ENCODE measurements at regions not wholly inside any gene's neighbourhood (a gene's known extent, or its start where the extent isn't known, plus 50 kb on each side); places are given as distances from the start of the nearest gene placed in this dataset.
A peak's percentile ranks its signal among the peaks of the same experiment; 100 is the strongest.

DNA sequence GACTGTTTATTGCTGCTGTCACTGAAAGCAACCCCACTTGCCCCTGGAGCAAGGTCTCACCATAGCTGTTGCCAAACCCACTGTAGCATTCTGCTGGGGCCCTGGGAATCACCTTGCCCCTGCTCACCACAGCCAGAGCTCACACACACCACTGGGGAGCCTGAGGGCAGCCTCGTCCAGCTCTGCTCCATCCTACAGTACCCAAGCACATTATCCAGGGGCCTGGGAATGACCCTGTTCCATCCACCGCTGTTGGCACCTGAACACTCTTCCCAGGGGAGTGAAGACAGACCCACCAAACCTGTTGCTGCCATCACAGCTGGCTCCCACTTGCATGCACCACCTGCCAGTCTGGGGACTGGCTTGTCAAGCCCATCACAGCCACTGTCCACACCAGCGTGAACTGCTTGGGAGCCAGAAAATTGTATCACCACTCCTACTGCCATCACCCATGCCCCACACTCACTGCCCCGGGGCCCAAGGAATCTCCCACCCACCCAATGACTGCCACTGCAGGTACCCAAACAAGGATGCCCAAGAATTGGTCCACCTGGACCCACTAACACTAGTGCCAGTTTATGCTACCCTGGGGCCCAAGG lies 811.3 kb downstream of the KLHL13 start:
- peaks cover 0 to 5% of the 10 kb centered on the region in 2 donors for H3K9me3 ChIP-seq (ENCODE audit: control insufficient read depth in 2 of 2, insufficient read depth in 1 of 2, low read depth in 1 of 2, low read length in 1 of 2)
- H3K27ac ChIP-seq (ENCODE audit: low read depth in 1 of 3, low read length in 2 of 3) = no peak overlapping the region
- no peak for FAIRE-seq
- no peaks in the 10 kb centered on the region for H3K27me3 ChIP-seq (ENCODE audit: control insufficient read depth in 3 of 3, insufficient read depth in 3 of 3, low read length in 3 of 3)
- H3K36me3 ChIP-seq (ENCODE audit: control insufficient read depth in 3 of 3, insufficient read depth in 2 of 3, low read depth in 1 of 3, low read length in 3 of 3) = no peaks in the 10 kb centered on the region
- WGBS, 3 donors = 82 to 88% (median 84%) methylated on average over 4 of the region's 4 CpGs
- H3K4me1 ChIP-seq (ENCODE audit: control insufficient read depth in 3 of 3, insufficient read depth in 2 of 3, low read depth in 1 of 3, low read length in 2 of 3) = no peaks in the 10 kb centered on the region
- no peak for DNase-seq
- H3K4me3 ChIP-seq (ENCODE audit: low read depth in 1 of 3, low read length in 3 of 3) = no peak overlapping the region

DNA sequence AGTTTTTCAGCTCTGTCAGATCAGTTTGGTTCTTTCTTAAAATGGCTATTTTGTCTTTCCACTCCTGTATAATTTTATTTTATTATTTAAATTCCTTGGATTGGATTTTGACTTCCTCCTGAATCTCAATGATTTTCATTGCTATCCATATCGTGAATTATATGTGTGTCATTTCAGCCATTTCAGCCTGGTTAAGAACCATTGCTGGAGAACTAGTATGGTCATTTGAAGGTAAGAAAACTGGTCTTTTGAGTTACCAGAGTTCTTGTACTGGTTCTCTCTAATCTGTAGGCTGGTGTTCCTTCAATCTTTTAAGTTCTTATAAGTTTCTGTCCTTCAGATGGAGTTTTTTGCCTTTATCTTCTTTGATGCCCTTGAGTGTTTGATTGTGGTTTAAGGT lies 815.5 kb downstream of the KLHL13 start:
- DNase-seq = no peak
- H3K27me3 ChIP-seq (ENCODE audit: control insufficient read depth in 3 of 3, insufficient read depth in 3 of 3, low read length in 3 of 3) = no peaks in the 10 kb centered on the region
- no peaks in the 10 kb centered on the region for H3K4me1 ChIP-seq (ENCODE audit: control insufficient read depth in 3 of 3, insufficient read depth in 2 of 3, low read depth in 1 of 3, low read length in 2 of 3)
- no peak overlapping the region for H3K27ac ChIP-seq (ENCODE audit: low read depth in 1 of 3, low read length in 2 of 3)
- H3K9me3 ChIP-seq (ENCODE audit: control insufficient read depth in 2 of 2, insufficient read depth in 1 of 2, low read depth in 1 of 2, low read length in 1 of 2) = peaks cover 0 to 5% of the 10 kb centered on the region in 2 donors
- WGBS, 3 donors = 84 to 89% (median 86%) methylated on average over 1 of the region's 1 CpG
- H3K4me3 ChIP-seq (ENCODE audit: low read depth in 1 of 3, low read length in 3 of 3) = no peak overlapping the region
- H3K36me3 ChIP-seq (ENCODE audit: control insufficient read depth in 3 of 3, insufficient read depth in 2 of 3, low read depth in 1 of 3, low read length in 3 of 3) = no peaks in the 10 kb centered on the region
- no peak for FAIRE-seq

DNA sequence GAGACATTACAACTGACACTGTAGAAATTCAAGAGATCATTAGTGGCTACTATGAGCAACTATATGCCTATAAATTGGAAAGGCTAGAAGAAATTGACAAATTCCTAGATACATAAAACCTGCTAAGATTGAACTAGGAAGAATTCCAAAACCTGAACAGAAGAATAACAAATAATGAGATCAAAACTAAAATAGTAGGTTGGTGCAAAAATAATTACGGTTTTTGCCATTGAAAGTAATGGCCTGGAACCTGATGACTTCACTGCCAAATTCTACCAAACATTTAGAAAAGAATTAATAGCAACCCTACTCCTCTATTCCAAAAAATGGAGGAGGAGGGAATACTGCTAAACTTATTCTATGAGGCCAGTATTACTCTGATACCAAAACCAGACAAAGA lies 824.9 kb downstream of the KLHL13 start:
- Histone ChIP-seq H3K4me1 (ENCODE audit: control insufficient read depth in 3 of 3, insufficient read depth in 2 of 3, low read depth in 1 of 3, low read length in 2 of 3) (no peaks in the 10 kb centered on the region), H3K4me3 (ENCODE audit: low read depth in 1 of 3, low read length in 3 of 3) (no peak overlapping the region), H3K27me3 (ENCODE audit: control insufficient read depth in 3 of 3, insufficient read depth in 3 of 3, low read length in 3 of 3) (no peaks in the 10 kb centered on the region), H3K9me3 (ENCODE audit: control insufficient read depth in 2 of 2, insufficient read depth in 1 of 2, low read depth in 1 of 2, low read length in 1 of 2) (no peaks in the 10 kb centered on the region), H3K27ac (ENCODE audit: low read depth in 1 of 3, low read length in 2 of 3) (no peak overlapping the region), H3K36me3 (ENCODE audit: control insufficient read depth in 3 of 3, insufficient read depth in 2 of 3, low read depth in 1 of 3, low read length in 3 of 3) (no peaks in the 10 kb centered on the region)
- FAIRE-seq (no peak), DNase-seq (no peak)
- 0 to 42% (median 35%) methylated on average over 1 of the region's 1 CpG for WGBS, 3 donors

DNA sequence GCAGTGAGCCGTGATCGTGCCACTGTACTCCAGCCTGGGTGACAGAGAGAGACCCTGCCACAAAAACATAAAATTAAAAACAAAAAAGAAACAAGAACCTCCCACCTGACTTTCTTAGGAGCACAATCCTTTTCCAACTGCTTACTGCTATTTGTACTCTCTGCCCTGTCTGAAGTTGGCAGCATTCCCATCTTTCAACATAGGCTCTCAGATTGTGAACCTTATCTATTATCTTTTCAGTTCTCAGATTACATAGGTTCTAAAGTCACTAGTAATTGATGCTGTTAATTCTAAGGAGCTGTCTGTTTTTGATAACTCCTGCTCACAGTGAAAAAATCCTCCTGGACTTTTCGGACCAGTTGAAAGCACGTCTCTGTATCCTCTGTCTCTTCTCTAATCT lies 812.2 kb upstream of the CT83 start:
- 15 to 39% (median 30%) methylated on average over 4 of the region's 4 CpGs for WGBS, 3 donors
- Histone ChIP-seq H3K27me3 (ENCODE audit: control insufficient read depth in 3 of 3, insufficient read depth in 3 of 3, low read length in 3 of 3) (no peaks in the 10 kb centered on the region), H3K4me1 (ENCODE audit: control insufficient read depth in 3 of 3, insufficient read depth in 2 of 3, low read depth in 1 of 3, low read length in 2 of 3) (no peaks in the 10 kb centered on the region), H3K4me3 (ENCODE audit: low read depth in 1 of 3, low read length in 3 of 3) (no peak overlapping the region), H3K9me3 (ENCODE audit: control insufficient read depth in 2 of 2, insufficient read depth in 1 of 2, low read depth in 1 of 2, low read length in 1 of 2) (no peaks in the 10 kb centered on the region), H3K27ac (ENCODE audit: low read depth in 1 of 3, low read length in 2 of 3) (no peak overlapping the region), H3K36me3 (ENCODE audit: control insufficient read depth in 3 of 3, insufficient read depth in 2 of 3, low read depth in 1 of 3, low read length in 3 of 3) (no peaks in the 10 kb centered on the region)
- FAIRE-seq (no peak), DNase-seq (peak; percentile 2 to 9)

Measured in small intestine (tissue), 7 donors.